Nephron (organoid): ENCODE measurements at regions not wholly inside any gene's neighbourhood (a gene's known extent, or its start where the extent isn't known, plus 50 kb on each side); places are given as distances from the start of the nearest gene placed in this dataset.

Experiments
- H3K27ac Mint-ChIP-seq, 3 experiments: 2 replicates each; pipeline ENCODE4 v1.8.0; 2020; ENCODE audit warnings: mixed read lengths in 3 of 3, mild to moderate bottlenecking in 2 of 3, moderate library complexity in 1 of 3
- H3K27me3 Mint-ChIP-seq: 2 replicates; pipeline ENCODE4 v1.8.0; 2021; ENCODE audit warnings: low read depth, mild to moderate bottlenecking, moderate library complexity, mixed read lengths
- H3K36me3 Mint-ChIP-seq: 2 replicates; pipeline ENCODE4 v1.8.0; 2020; ENCODE audit warnings: low read depth, mixed read lengths
- H3K4me1 Mint-ChIP-seq: 2 replicates; pipeline ENCODE4 v1.8.0; 2020; ENCODE audit warnings: mixed read lengths
- H3K4me3 Mint-ChIP-seq, 3 experiments: 2 replicates each; pipeline ENCODE4 v1.8.0; 2020; ENCODE audit warnings: mild to moderate bottlenecking in 3 of 3, mixed read lengths in 3 of 3, moderate library complexity in 2 of 3
- H3K9me3 Mint-ChIP-seq: 2 replicates; pipeline ENCODE4 v1.8.0; 2020; ENCODE audit warnings: mixed read lengths
- CTCF ChIP-seq, 3 experiments: fragments of 200-600 bp; sonication (generic); IDR thresholded peaks; one replicate each; pipeline ENCODE4 v1.5.0; 2021; ENCODE audit warnings: antibody characterized with exemption in 3 of 3; ENCODE audit not compliant: unreplicated experiment in 3 of 3

- H3K27me3 Mint-ChIP-seq = no peaks in the 10 kb centered on the region
- no peak overlapping the region for H3K27ac Mint-ChIP-seq
- peaks cover 5% of the 10 kb centered on the region for H3K4me1 Mint-ChIP-seq
- no peak overlapping the region for H3K4me3 Mint-ChIP-seq
- H3K9me3 Mint-ChIP-seq = no peaks in the 10 kb centered on the region
- TF ChIP-seq CTCF (IDR thresholded peaks at IDR 0.05; ENCODE audit: unreplicated experiment in 3 of 3) = no peak
- no peaks in the 10 kb centered on the region for H3K36me3 Mint-ChIP-seq
Observed at GRCh38 chr10:107336061-107336460, 171.6 kb upstream of the SORCS1 start.

DNA sequence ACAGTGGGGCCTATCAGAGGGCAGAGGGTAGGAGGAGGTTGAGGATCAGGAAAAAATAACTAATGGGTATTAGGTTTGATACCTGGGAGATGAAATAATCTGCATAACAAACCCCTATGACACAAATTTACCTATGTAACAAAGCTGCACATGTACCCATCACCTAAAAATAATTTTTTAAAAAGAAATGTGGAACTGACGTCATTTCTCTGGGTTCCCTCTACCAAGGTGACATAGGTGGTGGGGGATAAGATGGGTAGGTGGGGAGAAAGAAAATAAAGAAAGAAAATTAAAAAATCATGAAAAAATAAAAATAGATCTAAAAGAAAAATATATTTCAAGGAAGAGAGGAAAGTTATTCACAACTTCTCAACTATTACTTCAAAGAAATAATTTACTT lies 153.1 kb upstream of the SORCS1 start:
- no peak for TF ChIP-seq CTCF (IDR thresholded peaks at IDR 0.05; ENCODE audit: unreplicated experiment in 3 of 3)
- Mint-ChIP-seq H3K27me3 (no peaks in the 10 kb centered on the region), H3K4me3 (no peak overlapping the region), H3K36me3 (no peaks in the 10 kb centered on the region), H3K4me1 (no peaks in the 10 kb centered on the region), H3K9me3 (no peaks in the 10 kb centered on the region), H3K27ac (no peak overlapping the region)

GRCh38 chr10:107303203-107303602 lies 138.7 kb upstream of the SORCS1 start:
- Mint-ChIP-seq H3K4me3 (no peak overlapping the region), H3K9me3 (peaks cover 10% of the 10 kb centered on the region), H3K36me3 (no peaks in the 10 kb centered on the region), H3K27ac (no peak overlapping the region), H3K27me3 (no peaks in the 10 kb centered on the region), H3K4me1 (no peaks in the 10 kb centered on the region)
- no peak for TF ChIP-seq CTCF (IDR thresholded peaks at IDR 0.05; ENCODE audit: unreplicated experiment in 3 of 3)

DNA sequence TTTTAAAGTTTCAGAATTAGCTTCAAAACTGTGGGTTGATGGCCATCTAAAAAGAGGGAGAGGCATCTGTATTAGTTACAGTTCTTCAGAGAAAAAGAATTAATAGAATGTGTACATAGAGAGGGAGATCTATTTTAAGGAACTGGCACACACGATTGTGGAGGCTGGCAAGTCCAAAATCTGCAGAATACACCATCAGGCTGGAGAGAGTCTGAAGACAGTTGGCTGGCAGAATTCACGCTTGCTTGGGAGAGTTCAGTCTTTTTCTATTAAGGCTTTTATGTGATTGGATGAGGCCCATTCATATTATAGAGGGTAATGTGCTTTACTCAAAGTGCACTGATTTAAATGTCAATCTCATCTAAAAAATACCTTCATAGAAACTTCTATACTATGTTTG lies 135.1 kb upstream of the SORCS1 start:
- Mint-ChIP-seq H3K27me3 (no peaks in the 10 kb centered on the region), H3K27ac (no peak overlapping the region), H3K36me3 (no peaks in the 10 kb centered on the region), H3K4me3 (no peak overlapping the region), H3K9me3 (peaks cover 10% of the 10 kb centered on the region), H3K4me1 (no peaks in the 10 kb centered on the region)
- TF ChIP-seq CTCF (IDR thresholded peaks at IDR 0.05; ENCODE audit: unreplicated experiment in 3 of 3) = no peak

GRCh38 chr10:107284187-107284586 lies 119.7 kb upstream of the SORCS1 start:
- Mint-ChIP-seq H3K27me3 (no peaks in the 10 kb centered on the region), H3K4me3 (no peak overlapping the region), H3K9me3 (peaks cover 19% of the 10 kb centered on the region), H3K36me3 (peaks cover 3% of the 10 kb centered on the region), H3K27ac (no peak overlapping the region), H3K4me1 (no peaks in the 10 kb centered on the region)
- no peak for TF ChIP-seq CTCF (IDR thresholded peaks at IDR 0.05; ENCODE audit: unreplicated experiment in 3 of 3)

DNA sequence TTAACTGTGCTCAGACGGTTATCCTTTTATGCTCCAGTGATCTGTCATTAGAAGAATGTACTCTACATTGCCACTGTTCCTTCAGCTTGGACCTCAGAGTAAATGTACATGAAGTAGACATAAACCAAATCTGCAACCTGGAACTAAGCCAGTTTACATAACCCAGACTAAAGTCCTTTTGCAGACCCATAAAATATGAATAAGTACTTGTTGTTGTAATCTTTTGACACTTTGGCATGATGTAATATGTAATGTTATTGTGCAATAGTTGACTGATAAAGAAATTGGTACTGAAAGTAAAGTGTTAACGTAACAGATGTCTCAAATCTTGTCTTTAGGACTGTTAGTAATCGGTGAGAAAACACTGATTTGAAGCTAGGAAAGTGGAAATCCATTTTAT lies 115.8 kb upstream of the SORCS1 start:
- peak overlapping the region in 2 of 3 experiments; percentile 6 to 54 for H3K27ac Mint-ChIP-seq
- H3K9me3 Mint-ChIP-seq = peaks cover 15% of the 10 kb centered on the region
- TF ChIP-seq CTCF (IDR thresholded peaks at IDR 0.05; ENCODE audit: unreplicated experiment in 3 of 3) = no peak
- H3K4me1 Mint-ChIP-seq = no peaks in the 10 kb centered on the region
- peaks cover 3% of the 10 kb centered on the region for H3K36me3 Mint-ChIP-seq
- H3K27me3 Mint-ChIP-seq = no peaks in the 10 kb centered on the region
- H3K4me3 Mint-ChIP-seq = no peak overlapping the region
